SK-N-SH (cell line): ENCODE measurements at regions not wholly inside any gene's neighbourhood (a gene's known extent, or its start where the extent isn't known, plus 50 kb on each side); places are given as distances from the start of the nearest gene placed in this dataset.

Source experiments
- CTCF ChIA-PET: fragments of 300-600, 350-600 bp; formaldehyde crosslinking; extraction: SDS; loops from one replicate; lab custom pipeline; 2021; lab: Yijun Ruan, JAX
- POLR2A ChIA-PET: fragments of 350-600 bp; sonication (Branson Sonifier 250); formaldehyde crosslinking; extraction: SDS; loops from one replicate; lab custom pipeline; 2020; ENCODE audit warnings: antibody characterized with exemption, inconsistent platforms; lab: Yijun Ruan, JAX
- DNase-seq: peaks from one replicate; pipeline ENCODE4 v3.0.0; 2012
- H2AFZ ChIP-seq: fragments of 200-600 bp; sonication (generic); 2 replicates; pipeline ENCODE4 v1.8.1; 2016; ENCODE audit warnings: antibody characterized with exemption, mild to moderate bottlenecking, low read depth
- H3F3A ChIP-seq: fragments of 200-600 bp; sonication (generic); replicated peaks from 2 replicates; pipeline ENCODE3; 2016; ENCODE audit warnings: antibody characterized with exemption, mild to moderate bottlenecking; ENCODE audit not compliant: insufficient read depth
- H3K27ac ChIP-seq, 2 experiments: fragments of 200-500 bp in 1 of 2; fragments of 200-600 bp in 1 of 2; sonication (Bioruptor generic) in 1 of 2; sonication (generic), shearing (Covaris generic) in 1 of 2; 2 replicates each; pipeline versions ENCODE4 v1.5.1 to v1.6.1; 2014 to 2016; ENCODE audit warnings: low read depth in 2 of 2, inconsistent platforms in 1 of 2, low read length in 1 of 2, mild to moderate bottlenecking in 1 of 2, mixed read lengths in 1 of 2
- H3K27me3 ChIP-seq: fragments of 200-600 bp; sonication (generic), shearing (Covaris generic); 2 replicates; pipeline ENCODE4 v1.6.1; 2016; ENCODE audit warnings: mixed run types; ENCODE audit not compliant: insufficient read depth
- H3K36me3 ChIP-seq, 2 experiments: fragments of 200-500 bp in 1 of 2; fragments of 200-600 bp in 1 of 2; sonication (Bioruptor generic) in 1 of 2; sonication (generic) in 1 of 2; replicated peaks in 1 of 2; 2 replicates each; pipeline versions ENCODE3 to v1.5.1; 2014 to 2016; ENCODE audit warnings: low read length in 1 of 2, mild to moderate bottlenecking in 1 of 2; ENCODE audit not compliant: insufficient read depth in 2 of 2, control insufficient read depth in 1 of 2
- H3K4me1 ChIP-seq, 2 experiments: fragments of 200-500 bp in 1 of 2; fragments of 200-600 bp in 1 of 2; sonication (Bioruptor generic) in 1 of 2; sonication (generic), shearing (Covaris generic) in 1 of 2; 2 replicates each; pipeline versions ENCODE4 v1.5.1 to v1.6.1; 2014 to 2016; ENCODE audit warnings: low read depth in 1 of 2, low read length in 1 of 2, mixed run types in 1 of 2; ENCODE audit not compliant: insufficient read depth in 2 of 2, control insufficient read depth in 1 of 2
- H3K4me2 ChIP-seq: fragments of 200-600 bp; sonication (generic), shearing (Covaris generic); 2 replicates; pipeline ENCODE4 v1.6.1; 2017; ENCODE audit warnings: mixed run types
- H3K4me3 ChIP-seq, 2 experiments: fragments of 200-500 bp in 1 of 2; fragments of 200-600 bp in 1 of 2; sonication (Bioruptor generic) in 1 of 2; sonication (generic), shearing (Covaris generic) in 1 of 2; 2 replicates each; pipeline versions ENCODE4 v1.5.1 to v1.8.1; 2014 to 2016; ENCODE audit warnings: low read depth in 2 of 2, inconsistent platforms in 1 of 2, low read length in 1 of 2, mild to moderate bottlenecking in 1 of 2, mixed read lengths in 1 of 2, moderate library complexity in 1 of 2
- H3K79me2 ChIP-seq: fragments of 200-600 bp; sonication (generic); 2 replicates; pipeline ENCODE4 v1.8.1; 2017; ENCODE audit warnings: mild to moderate bottlenecking; ENCODE audit not compliant: insufficient read depth
- H3K9ac ChIP-seq: fragments of 200-600 bp; sonication (generic); 2 replicates; pipeline ENCODE4 v1.6.1; 2017; ENCODE audit warnings: mixed run types
- H3K9me2 ChIP-seq: fragments of 200-600 bp; sonication (generic); 2 replicates; pipeline ENCODE4 v1.6.1; 2017; ENCODE audit warnings: mixed run types
- H3K9me3 ChIP-seq: fragments of 200-600 bp; sonication (generic); 2 replicates; pipeline ENCODE4 v1.6.1; 2017; ENCODE audit warnings: mixed run types, mild to moderate bottlenecking, moderate library complexity
- H4K20me1 ChIP-seq: fragments of 200-600 bp; sonication (generic); 2 replicates; pipeline ENCODE4 v1.6.1; 2017; ENCODE audit warnings: mild to moderate bottlenecking, mixed run types; ENCODE audit not compliant: insufficient read depth
- CHD2 ChIP-seq: fragments of 150-350 bp; IDR thresholded peaks from 2 replicates; pipeline ENCODE4 v1.6.1; 2018; ENCODE audit warnings: low read length; ENCODE audit not compliant: partially characterized antibody
- CTCF ChIP-seq: fragments of 200-600 bp; sonication (generic); IDR thresholded peaks from 2 replicates; pipeline ENCODE4 v1.6.1; 2017; ENCODE audit warnings: antibody characterized with exemption, mild to moderate bottlenecking, moderate library complexity
- ELF1 ChIP-seq: IDR thresholded peaks from 2 replicates; pipeline ENCODE4 v1.4.0; 2012
- EP300 ChIP-seq, 2 experiments: IDR thresholded peaks; 2 replicates each; pipeline versions ENCODE4 v1.4.0 to v1.6.1; 2012; ENCODE audit warnings: borderline replicate concordance in 1 of 2, low read depth in 1 of 2, low read length in 1 of 2
- EZH2phosphoT487 ChIP-seq: fragments of 200-600 bp; sonication (generic); IDR thresholded peaks from 2 replicates; pipeline ENCODE4 v1.6.1; 2017; ENCODE audit warnings: low read depth, mixed run types, mild to moderate bottlenecking, antibody characterized with exemption, moderate library complexity, borderline replicate concordance
- FOXM1 ChIP-seq: IDR thresholded peaks from 2 replicates; pipeline ENCODE4 v1.4.0; 2012; ENCODE audit warnings: low read depth, mild to moderate bottlenecking
- GATA2 ChIP-seq: sonication (generic); formaldehyde crosslinking; IDR thresholded peaks from 2 replicates; pipeline ENCODE4 v1.5.0; 2020; ENCODE audit warnings: mild to moderate bottlenecking, missing genetic modification reagents
- IRF3 ChIP-seq: fragments of 150-350 bp; IDR thresholded peaks from 2 replicates; pipeline ENCODE4 v1.6.1; 2016; ENCODE audit warnings: mild to moderate bottlenecking, low read depth, low read length
- JUND ChIP-seq: IDR thresholded peaks from 2 replicates; pipeline ENCODE4 v1.4.0; 2012
- MEF2A ChIP-seq: IDR thresholded peaks from 2 replicates; pipeline ENCODE4 v1.4.0; 2012; ENCODE audit warnings: low read depth, borderline replicate concordance
- NRF1 ChIP-seq: IDR thresholded peaks from 2 replicates; pipeline ENCODE4 v1.6.1; 2012; ENCODE audit warnings: low read depth, mild to moderate bottlenecking, low read length
- POLR2AphosphoS5 ChIP-seq: IDR thresholded peaks from 2 replicates; pipeline ENCODE4 v1.6.1; 2012; ENCODE audit warnings: low read depth, low read length
- RAD21 ChIP-seq: IDR thresholded peaks from 2 replicates; pipeline ENCODE4 v1.6.1; 2012; ENCODE audit warnings: mild to moderate bottlenecking, low read length
- RCOR1 ChIP-seq: fragments of 150-350 bp; IDR thresholded peaks from 2 replicates; pipeline ENCODE4 v1.6.1; 2017; ENCODE audit warnings: antibody characterized with exemption, low read length
- RFX5 ChIP-seq: IDR thresholded peaks from 2 replicates; pipeline ENCODE4 v1.6.1; 2012; ENCODE audit warnings: mild to moderate bottlenecking, improper control_type of control experiment, low read length
- TEAD4 ChIP-seq: IDR thresholded peaks from 2 replicates; pipeline ENCODE4 v1.4.0; 2012; ENCODE audit warnings: mild to moderate bottlenecking, borderline replicate concordance; ENCODE audit not compliant: insufficient read depth
- USF1 ChIP-seq: IDR thresholded peaks from 2 replicates; pipeline ENCODE4 v1.4.0; 2012; ENCODE audit warnings: low read depth, borderline replicate concordance
- USF2 ChIP-seq: fragments of 150-350 bp; IDR thresholded peaks from 2 replicates; pipeline ENCODE4 v1.6.1; 2017; ENCODE audit warnings: antibody characterized with exemption, low read length, low read depth, borderline replicate concordance
- ZBTB33 ChIP-seq: IDR thresholded peaks from 2 replicates; pipeline ENCODE4 v1.4.0; 2012; ENCODE audit warnings: low read depth, borderline replicate concordance
- WGBS: methylation state at CpG from one replicate; pipeline ENCODE4 v1.1.6; 2017; ENCODE audit warnings: low lambda C conversion rate; 5-methylcytosine and 5-hydroxymethylcytosine counted together

GRCh38 chr22:49257551-49257961 lies 570.1 kb downstream of the BRD1 start:
- Histone ChIP-seq H3K9ac (no peak overlapping the region), H3K79me2 (no peaks in the 10 kb centered on the region), H3K4me1 (no peaks in the 10 kb centered on the region), H3K36me3 (no peaks in the 10 kb centered on the region), H3K27ac (no peak overlapping the region), H4K20me1 (no peaks in the 10 kb centered on the region), H2AFZ (no peak overlapping the region), H3K4me3 (no peak overlapping the region), H3K27me3 (no peaks in the 10 kb centered on the region), H3K4me2 (no peak overlapping the region), H3K9me2 (no peaks in the 10 kb centered on the region), H3F3A (no peaks in the 10 kb centered on the region), H3K9me3 (no peaks in the 10 kb centered on the region)
- no peak for DNase-seq
- ChIA-PET CTCF (no interaction called here), POLR2A (no interaction called here)
- TF ChIP-seq EP300 (IDR thresholded peaks at IDR 0.05; ENCODE audit: borderline replicate concordance in 1 of 2, low read depth in 1 of 2, low read length in 1 of 2) (no peak), TEAD4 (no peak), GATA2 (no peak), JUND (no peak), IRF3 (no peak), ZBTB33 (no peak), FOXM1 (no peak), RAD21 (no peak)
- 45% methylated on average over 12 of the region's 13 CpGs for WGBS

GRCh38 chr22:49255741-49256318 lies 571.8 kb downstream of the BRD1 start:
- Histone ChIP-seq H3K27me3 (no peaks in the 10 kb centered on the region), H3K9me2 (no peaks in the 10 kb centered on the region), H3K9me3 (no peaks in the 10 kb centered on the region), H3K9ac (no peak overlapping the region), H3K4me1 (no peaks in the 10 kb centered on the region), H4K20me1 (no peaks in the 10 kb centered on the region), H3K79me2 (no peaks in the 10 kb centered on the region), H3K4me3 (no peak overlapping the region), H3K27ac (no peak overlapping the region), H3K4me2 (no peak overlapping the region), H3F3A (no peaks in the 10 kb centered on the region), H2AFZ (no peak overlapping the region), H3K36me3 (no peaks in the 10 kb centered on the region)
- POLR2A ChIA-PET: no interaction called here
- CTCF ChIA-PET: no interaction called here
- no peak for TF ChIP-seq CTCF
- no peak for TF ChIP-seq RFX5
- no peak for TF ChIP-seq ELF1
- no peak for TF ChIP-seq USF1
- TF ChIP-seq CHD2: no peak
- TF ChIP-seq USF2: no peak
- TF ChIP-seq RCOR1: no peak
- no peak for TF ChIP-seq EZH2phosphoT487
- no peak for TF ChIP-seq NRF1
- no peak for TF ChIP-seq IRF3
- no peak for TF ChIP-seq POLR2AphosphoS5
- no peak for TF ChIP-seq MEF2A
- no peak for DNase-seq
- WGBS: 24% methylated on average over 12 of the region's 17 CpGs
